WTC11 (cell line): ENCODE measurements at regions not wholly inside any gene's neighbourhood (a gene's known extent, or its start where the extent isn't known, plus 50 kb on each side); places are given as distances from the start of the nearest gene placed in this dataset.

Experiments
- ATAC-seq: fragments of 200-7000 bp; cut with Tn5 transposase; 2 replicates; pipeline ENCODE4 v1.10.0; 2021; ENCODE audit warnings: mild to moderate bottlenecking, moderate library complexity
- CTCF ChIA-PET: fragments of 300-600 bp; sonication (Branson Sonifier 250); formaldehyde crosslinking; loops from one replicate; lab custom pipeline; 2021; ENCODE audit warnings: antibody characterized with exemption; lab: Charles Lee
- POLR2A ChIA-PET: fragments of 350-600 bp; sonication (Branson Sonifier 250); formaldehyde crosslinking; loops from one replicate; lab custom pipeline; 2021; ENCODE audit warnings: antibody characterized with exemption; lab: Charles Lee
- DNase-seq: peaks from one replicate; pipeline ENCODE4 v3.0.0; 2021; ENCODE audit warnings: low spot score
- H3K27ac Mint-ChIP-seq: 2 replicates; pipeline ENCODE4 v1.8.0; 2021; ENCODE audit warnings: mixed read lengths
- H3K27me3 Mint-ChIP-seq: 2 replicates; pipeline ENCODE4 v1.8.0; 2021; ENCODE audit warnings: low read depth, mild to moderate bottlenecking, moderate library complexity, mixed read lengths
- H3K36me3 Mint-ChIP-seq: 2 replicates; pipeline ENCODE4 v1.8.0; 2021; ENCODE audit warnings: mixed read lengths
- H3K4me1 Mint-ChIP-seq: 2 replicates; pipeline ENCODE4 v1.8.0; 2022; ENCODE audit warnings: mixed read lengths
- H3K4me3 Mint-ChIP-seq: 2 replicates; pipeline ENCODE4 v1.8.0; 2021; ENCODE audit warnings: mild to moderate bottlenecking, moderate library complexity, mixed read lengths
- H3K9me3 Mint-ChIP-seq: 2 replicates; pipeline ENCODE4 v1.8.0; 2021; ENCODE audit warnings: mixed read lengths
- AR ChIP-seq: fragments of 250-450 bp; sonication (Bioruptor Pico); IDR thresholded peaks from 2 replicates; pipeline ENCODE4 v1.9.0; 2021; ENCODE audit warnings: mild to moderate bottlenecking
- ARID4B ChIP-seq: sonication (generic); formaldehyde crosslinking; IDR thresholded peaks from 2 replicates; pipeline ENCODE4 v1.8.0; 2023; ENCODE audit warnings: missing genetic modification reagents, mild to moderate bottlenecking, borderline replicate concordance
- ATF1 ChIP-seq: sonication (generic); formaldehyde crosslinking; IDR thresholded peaks from 2 replicates; pipeline ENCODE4 v1.8.1; 2023; ENCODE audit warnings: mild to moderate bottlenecking, moderate library complexity, missing genetic modification reagents
- CREM ChIP-seq: sonication (generic); formaldehyde crosslinking; IDR thresholded peaks from 2 replicates; pipeline ENCODE4 v1.8.1; 2022; ENCODE audit warnings: mild to moderate bottlenecking, missing genetic modification reagents, moderate library complexity
- FOXJ3 ChIP-seq: sonication (generic); formaldehyde crosslinking; IDR thresholded peaks from 2 replicates; pipeline ENCODE4 v1.9.0; 2021; ENCODE audit warnings: missing genetic modification reagents, mild to moderate bottlenecking, borderline replicate concordance
- FOXP4 ChIP-seq: sonication (generic); formaldehyde crosslinking; IDR thresholded peaks from 2 replicates; pipeline ENCODE4 v1.8.0; 2022; ENCODE audit warnings: mild to moderate bottlenecking, missing genetic modification reagents
- GTF2I ChIP-seq: fragments of 250-450 bp; sonication (Bioruptor Pico); conservative IDR thresholded peaks from 2 replicates; pipeline ENCODE4 v1.4.0; 2021; ENCODE audit warnings: mild to moderate bottlenecking
- JAZF1 ChIP-seq: fragments of 250-450 bp; sonication (Bioruptor Pico); IDR thresholded peaks from 2 replicates; pipeline ENCODE4 v1.9.0; 2021; ENCODE audit warnings: moderate library complexity, mild to moderate bottlenecking, inconsistent platforms
- MXD4 ChIP-seq: fragments of 250-450 bp; sonication (Bioruptor Pico); IDR thresholded peaks from 2 replicates; pipeline ENCODE4 v1.8.0; 2021; ENCODE audit warnings: mild to moderate bottlenecking, moderate library complexity, borderline replicate concordance
- PRDM15 ChIP-seq: sonication (generic); formaldehyde crosslinking; IDR thresholded peaks from 2 replicates; pipeline ENCODE4 v1.8.0; 2022; ENCODE audit warnings: missing genetic modification reagents
- STAT6 ChIP-seq: sonication (generic); formaldehyde crosslinking; conservative IDR thresholded peaks from 2 replicates; pipeline ENCODE4 v1.8.1; 2023; ENCODE audit warnings: mild to moderate bottlenecking, low read depth, missing genetic modification reagents, moderate library complexity
- TEAD4 ChIP-seq: sonication (generic); formaldehyde crosslinking; IDR thresholded peaks from 2 replicates; pipeline ENCODE4 v1.8.0; 2022; ENCODE audit warnings: mild to moderate bottlenecking, missing genetic modification reagents
- USF2 ChIP-seq: sonication (generic); formaldehyde crosslinking; IDR thresholded peaks from 2 replicates; pipeline ENCODE4 v1.8.1; 2023; ENCODE audit warnings: mild to moderate bottlenecking, missing genetic modification reagents, moderate library complexity
- ZNF317 ChIP-seq: sonication (generic); formaldehyde crosslinking; IDR thresholded peaks from 2 replicates; pipeline ENCODE4 v1.8.1; 2023; ENCODE audit warnings: low read depth, mild to moderate bottlenecking, moderate library complexity, missing genetic modification reagents, borderline replicate concordance

- TF ChIP-seq ARID4B (no peak), USF2 (no peak), AR (CRISPR knock-in tag) (no peak), JAZF1 (CRISPR knock-in tag) (no peak), ZNF317 (no peak), TEAD4 (CRISPR knock-in tag) (no peak), CREM (CRISPR knock-in tag) (no peak), GTF2I (CRISPR knock-in tag) (no peak)
- TF ChIP-seq, all 79 proteins: peak for 0
These were observed 960.5 kb downstream of the GATA3 start (continued) for GRCh38 chr10:9015005-9015404.

- H3K9me3 Mint-ChIP-seq = no peaks in the 10 kb centered on the region
- no peak overlapping the region for H3K27ac Mint-ChIP-seq
- H3K27me3 Mint-ChIP-seq = no peaks in the 10 kb centered on the region
- no peaks in the 10 kb centered on the region for H3K36me3 Mint-ChIP-seq
- H3K4me3 Mint-ChIP-seq = no peak overlapping the region
- POLR2A ChIA-PET = no interaction called here
- no peak for DNase-seq
- peaks cover 12% of the 10 kb centered on the region for H3K4me1 Mint-ChIP-seq
- ATAC-seq = no peak
- CTCF ChIA-PET = no interaction called here
- TF ChIP-seq ATF1 (CRISPR knock-in tag) (no peak), STAT6 (CRISPR knock-in tag) (no peak), FOXP4 (CRISPR knock-in tag) (no peak), USF2 (no peak), PRDM15 (CRISPR knock-in tag) (no peak), FOXJ3 (CRISPR knock-in tag) (no peak), AR (CRISPR knock-in tag) (no peak), MXD4 (no peak), ZNF317 (no peak)
These were observed 961.0 kb downstream of the GATA3 start for GRCh38 chr10:9015447-9015846.
